GM19395 (cell line): ENCODE measurements at regions not wholly inside any gene's neighbourhood (a gene's known extent, or its start where the extent isn't known, plus 50 kb on each side); places are given as distances from the start of the nearest gene placed in this dataset.
"Not testable (repeated sequence)": the region's sequence is repeated elsewhere in the genome, so short reads cannot be mapped to it uniquely, and the experiment has no call there.

ENCODE experiments used
- ATAC-seq: cut with Tn5 transposase; IDR thresholded peaks from one replicate; pipeline ENCODE4 v1.9.1; 2021; ENCODE audit warnings: mild to moderate bottlenecking, moderate library complexity; ENCODE audit not compliant: unreplicated experiment

DNA sequence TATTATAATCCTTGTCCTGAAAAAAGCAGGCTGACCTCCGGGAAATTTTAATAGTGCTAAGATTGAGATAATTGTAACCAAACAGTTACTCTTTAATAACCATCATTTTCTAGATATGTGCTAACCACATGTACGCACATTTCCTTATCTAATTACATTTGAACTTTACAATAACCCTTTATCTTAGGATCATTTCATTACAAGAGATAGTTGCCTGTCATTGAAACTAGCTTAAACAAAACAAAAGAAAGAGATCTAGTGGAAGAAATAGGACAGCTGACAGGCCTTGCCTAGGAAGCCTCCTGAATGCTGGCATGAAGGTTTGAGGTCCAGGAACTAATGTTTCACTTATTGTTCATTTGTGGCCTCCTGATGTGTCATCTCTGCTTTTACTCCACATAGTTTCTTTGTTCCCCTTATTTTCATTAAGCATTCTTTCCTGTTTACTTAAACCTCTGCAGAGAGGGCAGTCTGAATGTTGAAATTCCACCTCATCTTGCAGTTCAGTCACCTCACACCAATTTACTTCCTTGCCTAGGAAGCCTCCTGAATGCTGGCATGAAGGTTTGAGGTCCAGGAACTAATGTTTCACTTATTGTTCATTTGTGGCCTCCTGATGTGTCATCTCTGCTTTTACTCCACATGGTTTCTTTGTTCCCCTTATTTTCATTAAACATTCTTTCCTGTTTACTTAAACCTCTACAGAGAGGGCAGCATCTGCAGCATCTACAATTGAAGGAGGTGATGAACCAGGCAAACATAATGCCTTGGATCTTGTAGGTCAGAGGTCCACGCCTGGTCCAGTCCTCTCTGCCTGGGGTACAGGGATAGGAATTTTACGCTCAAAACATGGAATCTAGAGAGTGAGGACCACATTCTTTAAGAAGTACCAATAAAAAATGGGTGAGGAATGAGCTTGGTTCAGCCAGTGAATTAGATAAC, 247.5 kb downstream of the SPATA31A6 start:
- ATAC-seq: not testable (repeated sequence)

- not testable (repeated sequence) for ATAC-seq
Observed at GRCh38 chr9:42431616-42432010, 248.2 kb downstream of the SPATA31A6 start.

DNA sequence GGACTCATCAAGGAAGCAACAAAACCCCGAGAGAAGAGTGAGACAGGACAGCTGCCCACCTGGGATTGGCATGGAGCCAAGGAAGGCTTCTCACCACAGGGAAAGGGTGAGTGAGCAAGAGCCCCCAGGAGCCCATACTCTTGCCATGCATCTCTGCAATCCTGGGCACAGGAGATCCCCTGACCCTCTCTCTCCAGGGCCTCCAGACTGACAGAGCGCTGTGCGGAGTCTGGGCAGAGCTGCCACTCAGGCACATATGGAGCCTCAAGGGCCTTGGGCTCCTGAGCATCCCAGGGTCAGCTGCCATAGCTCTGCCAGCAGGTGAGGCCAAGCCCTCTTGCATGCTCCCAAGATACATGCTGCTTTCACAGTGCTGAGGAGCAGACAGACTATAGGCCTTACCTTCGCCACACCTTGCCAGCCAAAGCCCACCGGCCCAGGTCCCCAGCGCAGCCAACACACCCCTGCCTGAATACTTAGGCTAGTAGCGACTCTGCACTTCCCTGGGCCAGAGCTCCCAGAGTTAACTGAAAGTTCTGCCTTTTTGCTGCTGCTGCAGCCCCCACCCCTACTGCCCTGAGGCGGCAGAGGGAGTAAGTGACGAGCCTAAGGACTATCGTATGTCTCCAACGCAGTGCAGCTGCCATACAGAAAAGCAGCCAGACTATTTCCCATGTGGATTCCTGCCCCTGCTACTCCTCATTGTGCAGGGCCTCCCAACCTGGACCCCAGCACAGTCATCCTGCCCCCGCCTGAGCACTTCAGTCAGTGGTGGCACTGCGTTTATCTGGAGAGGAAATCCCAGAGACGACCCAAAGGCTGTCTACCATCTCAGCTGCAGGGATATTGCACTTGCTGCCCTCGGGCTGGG, 251.6 kb downstream of the SPATA31A6 start:
- ATAC-seq: not testable (repeated sequence)

DNA sequence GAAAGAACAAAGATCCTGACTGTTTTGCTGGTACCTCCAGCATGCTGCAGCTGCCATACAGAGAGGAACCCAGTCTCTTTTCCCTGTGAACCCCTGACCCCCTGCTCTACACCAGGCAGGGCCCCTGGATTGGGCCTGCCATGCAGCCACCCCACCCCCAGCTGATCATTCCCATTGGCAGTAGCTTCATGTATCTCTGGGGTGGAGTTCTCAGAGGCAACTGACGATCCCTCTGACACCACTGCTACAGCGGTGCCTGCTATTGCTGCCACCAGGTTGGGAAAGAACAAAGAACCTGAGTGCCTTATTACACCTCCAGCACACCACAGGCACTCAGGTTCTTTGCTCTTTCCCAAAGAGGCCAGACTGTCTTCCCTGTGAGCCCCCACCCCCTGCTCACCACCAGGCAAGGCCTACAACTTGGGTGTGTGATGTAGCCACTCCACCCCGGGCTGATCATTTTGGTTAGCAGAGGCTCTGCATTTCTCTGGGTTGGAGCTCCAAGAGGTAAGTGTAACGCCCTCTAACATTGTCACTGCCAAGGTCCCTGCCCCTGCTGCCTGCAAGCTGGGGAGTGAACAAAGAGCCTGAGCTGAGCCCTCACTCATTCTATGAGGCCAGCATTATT, 252.4 kb downstream of the SPATA31A6 start:
- ATAC-seq: not testable (repeated sequence)

GRCh38 chr9:42437057-42437759, 253.7 kb downstream of the SPATA31A6 start:
- ATAC-seq: peak; percentile 52

GRCh38 chr9:42442680-42443079, 259.2 kb downstream of the SPATA31A6 start:
- not testable (repeated sequence) for ATAC-seq

- peak; percentile 90 for ATAC-seq
Observed at GRCh38 chr9:42443414-42443813, 260.0 kb downstream of the SPATA31A6 start.

GRCh38 chr9:42461436-42461835, 278.0 kb downstream of the SPATA31A6 start:
- not testable (repeated sequence) for ATAC-seq

DNA sequence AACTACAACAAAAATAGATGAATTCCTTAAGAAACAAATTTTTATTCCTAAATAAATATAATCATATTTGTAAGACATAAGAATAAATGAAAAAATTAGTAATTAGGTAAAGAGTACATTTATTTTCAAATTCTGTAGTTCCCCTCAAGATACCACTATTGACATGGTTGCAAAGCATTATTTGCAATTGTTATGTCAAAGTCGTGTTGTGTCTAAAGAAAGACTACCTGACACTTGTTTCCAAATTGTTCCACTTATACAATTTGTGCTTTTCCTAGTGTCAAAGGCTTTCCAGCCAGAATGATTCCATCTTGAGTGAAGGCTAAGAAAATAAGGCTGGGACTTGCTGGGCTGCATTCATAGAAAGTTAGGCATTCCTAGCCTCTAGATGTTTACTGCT, 278.4 kb downstream of the SPATA31A6 start:
- ATAC-seq: not testable (repeated sequence)

GRCh38 chr9:42463981-42464380, 280.5 kb downstream of the SPATA31A6 start:
- ATAC-seq: not testable (repeated sequence)

- ATAC-seq: not testable (repeated sequence)
Observed at GRCh38 chr9:42470577-42470976, 287.1 kb downstream of the SPATA31A6 start.

DNA sequence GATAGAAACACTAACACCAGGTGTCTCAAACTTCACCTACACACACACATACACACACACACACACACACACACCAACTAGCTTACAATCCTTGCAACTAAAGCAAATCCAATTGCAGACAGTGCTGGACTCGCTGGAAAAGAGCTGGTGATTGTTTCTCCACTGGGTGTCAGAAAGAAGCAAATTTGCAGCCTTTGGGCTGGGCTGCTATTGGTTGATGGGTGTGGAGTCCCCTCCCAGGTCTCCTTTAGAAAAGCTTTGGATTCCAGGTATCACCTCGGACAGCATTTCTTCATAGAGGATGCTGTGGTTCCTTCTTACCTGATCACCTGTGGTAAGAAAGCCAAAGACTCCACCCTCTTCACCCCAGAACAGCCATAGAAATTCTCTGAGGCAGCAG, 307.5 kb downstream of the SPATA31A6 start:
- ATAC-seq: not testable (repeated sequence)

- not testable (repeated sequence) for ATAC-seq
Observed at GRCh38 chr9:42502620-42503264, 319.3 kb downstream of the SPATA31A6 start.

DNA sequence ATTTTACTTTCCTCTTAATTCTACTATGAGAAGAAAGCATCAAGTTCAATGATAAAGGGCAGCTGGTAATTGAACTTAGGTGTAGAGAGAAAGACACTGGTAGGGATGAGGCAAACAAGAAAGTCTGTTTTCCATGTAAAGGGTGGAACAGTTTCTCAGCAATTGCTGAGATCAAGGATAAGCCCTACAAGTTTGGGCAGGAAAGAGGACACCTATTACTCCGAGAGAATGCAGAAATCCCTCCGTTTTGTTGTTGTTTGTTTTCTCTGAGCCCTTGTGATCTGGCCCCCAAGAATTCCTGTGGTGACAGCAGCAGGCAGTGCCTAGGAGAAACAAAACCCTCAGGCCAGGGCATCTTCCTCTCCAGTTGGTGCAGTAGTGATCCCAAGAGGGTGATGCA, 324.7 kb downstream of the SPATA31A6 start:
- not testable (repeated sequence) for ATAC-seq

GRCh38 chr9:42513535-42513934, 330.1 kb downstream of the SPATA31A6 start:
- ATAC-seq: not testable (repeated sequence)

DNA sequence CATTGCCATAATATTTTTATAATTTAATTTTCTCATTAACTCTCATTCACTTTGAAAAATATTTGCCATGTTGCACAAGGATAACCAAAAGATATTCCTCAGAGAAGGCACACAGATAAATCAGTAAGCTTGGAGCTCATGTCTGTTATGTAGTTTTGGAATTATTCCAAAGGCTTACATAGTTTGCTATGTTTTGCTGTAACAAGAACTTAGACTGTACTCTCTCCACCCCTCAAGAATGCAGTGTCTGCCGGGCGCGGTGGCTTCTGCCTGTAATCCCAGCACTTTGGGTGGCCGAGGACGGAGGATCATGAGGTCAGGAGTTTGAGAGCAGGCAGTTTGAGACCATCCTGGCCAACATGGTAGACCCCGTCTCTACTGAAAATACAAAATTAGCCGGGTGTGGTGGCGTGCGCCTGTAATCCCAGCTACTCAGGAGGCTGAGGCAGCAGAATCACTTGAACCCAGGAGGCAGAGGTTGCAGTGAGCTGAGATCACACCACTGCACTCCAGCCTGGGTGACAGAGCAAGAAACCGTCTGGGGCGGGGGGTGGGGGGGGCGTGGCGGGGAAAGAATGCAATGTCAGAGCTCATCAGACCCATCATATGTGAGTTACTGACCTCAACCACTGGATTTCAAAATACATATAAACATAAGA, 351.0 kb downstream of the SPATA31A6 start:
- ATAC-seq: not testable (repeated sequence)

GRCh38 chr9:42534984-42535325, 351.5 kb downstream of the SPATA31A6 start:
- ATAC-seq: peak; percentile 68

DNA sequence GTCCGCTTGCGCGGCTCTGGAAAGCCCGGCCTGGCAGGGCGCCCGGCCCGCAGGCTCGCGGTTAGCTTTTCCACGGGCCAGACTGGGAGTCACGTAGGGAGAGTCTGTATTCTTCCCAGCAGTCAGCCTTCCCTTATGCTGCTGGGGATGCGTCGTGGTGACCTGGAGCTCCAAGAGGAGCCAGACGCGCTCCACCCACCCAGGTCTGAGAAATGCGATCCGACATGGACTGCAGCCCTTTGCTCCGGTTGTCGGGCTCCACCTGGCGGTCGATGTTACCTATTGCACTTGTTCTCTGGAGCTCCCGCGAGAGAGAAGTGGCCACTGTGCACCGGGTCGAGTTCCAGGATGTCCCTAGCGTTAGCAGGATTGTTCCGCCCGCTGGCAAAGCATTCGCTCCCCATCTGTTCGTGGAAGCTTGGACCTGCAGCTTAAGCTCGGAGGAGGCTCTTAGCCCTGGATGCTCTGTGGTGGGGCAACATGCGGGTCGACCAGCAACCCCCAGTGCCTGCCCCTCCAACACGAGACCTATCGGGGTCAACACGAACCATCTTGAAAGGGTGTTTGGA, 367.4 kb downstream of the SPATA31A6 start:
- not testable (repeated sequence) for ATAC-seq

DNA sequence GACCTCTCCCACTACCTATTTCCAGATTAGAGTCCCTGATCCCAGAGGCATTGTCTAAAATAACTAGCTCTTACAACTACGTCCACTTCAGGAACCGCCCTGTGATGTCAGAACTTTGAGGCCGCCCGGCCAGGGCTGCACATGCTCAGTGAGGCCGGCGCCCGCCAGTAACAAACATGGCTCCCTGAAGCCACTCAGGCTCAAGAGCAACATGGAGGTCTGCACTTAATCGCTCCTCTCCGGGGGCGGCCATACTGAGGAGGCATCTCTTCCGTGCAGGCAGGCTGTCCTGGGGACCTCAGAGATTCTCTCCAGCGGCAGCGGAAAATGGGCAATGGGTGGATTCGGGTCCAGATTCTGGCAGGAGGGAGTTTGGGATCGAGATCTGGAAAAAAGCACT, 385.1 kb downstream of the SPATA31A6 start:
- ATAC-seq: not testable (repeated sequence)
